ENCODE measurements at regions not wholly inside any gene's neighbourhood (a gene's known extent, or its start where the extent isn't known, plus 50 kb on each side); places are given as distances from the start of the nearest gene placed in this dataset.

- TF ChIP-seq POLR2A (IDR thresholded peaks at IDR 0.05) (no peak), CTCF (IDR thresholded peaks at IDR 0.05) (no peak)
- H3K27ac ChIP-seq, result no peak overlapping the region
- H3K27me3 ChIP-seq, result no peaks in the 10 kb centered on the region
- H3K4me1 ChIP-seq, result peaks cover 0 to 13% of the 10 kb centered on the region in 2 donors
- WGBS, 2 donors, result 90% methylated on average over 2 of the region's 2 CpGs
- no peak overlapping the region for H3K4me3 ChIP-seq (replicated peaks in 1 of 3)
- intact Hi-C loops (cut with DNase I), result no loop called here
- no peaks in the 10 kb centered on the region for H3K36me3 ChIP-seq
- DNase-seq, result no peak
- H3K9me3 ChIP-seq, result no peaks in the 10 kb centered on the region
These were observed 765.3 kb upstream of the GRAMD2B start for GRCh38 chr5:125657936-125658335.

- no peak overlapping the region for H3K27ac ChIP-seq
- no peaks in the 10 kb centered on the region for H3K36me3 ChIP-seq
- WGBS, 2 donors, result 36 to 52% methylated on average over 2 of the region's 2 CpGs
- no peaks in the 10 kb centered on the region for H3K9me3 ChIP-seq
- no peak for DNase-seq
- intact Hi-C loops (cut with DNase I), result no loop called here
- peaks cover 0 to 10% of the 10 kb centered on the region in 2 donors for H3K4me1 ChIP-seq
- TF ChIP-seq POLR2A (IDR thresholded peaks at IDR 0.05) (no peak), CTCF (IDR thresholded peaks at IDR 0.05) (no peak)
- no peak overlapping the region for H3K4me3 ChIP-seq (replicated peaks in 1 of 3)
- no peaks in the 10 kb centered on the region for H3K27me3 ChIP-seq
These were observed 763.7 kb upstream of the GRAMD2B start for GRCh38 chr5:125659316-125660023.

- DNase-seq, result no peak
- H3K4me1 ChIP-seq, result peaks cover 0 to 2% of the 10 kb centered on the region in 2 donors
- TF ChIP-seq CTCF (IDR thresholded peaks at IDR 0.05), result no peak
- TF ChIP-seq POLR2A (IDR thresholded peaks at IDR 0.05), result no peak
- H3K27ac ChIP-seq, result no peak overlapping the region
- no peak overlapping the region for H3K4me3 ChIP-seq (replicated peaks in 1 of 3)
- no peaks in the 10 kb centered on the region for H3K27me3 ChIP-seq
- no peaks in the 10 kb centered on the region for H3K9me3 ChIP-seq
- H3K36me3 ChIP-seq, result no peaks in the 10 kb centered on the region
- intact Hi-C loops (cut with DNase I), result no loop called here
- 80 to 88% methylated on average over 1 of the region's 1 CpG for WGBS, 2 donors
These were observed 762.8 kb upstream of the GRAMD2B start for GRCh38 chr5:125660231-125660895.

- intact Hi-C loops (cut with DNase I), result no loop called here
- Histone ChIP-seq H3K27ac (no peak overlapping the region), H3K9me3 (no peaks in the 10 kb centered on the region), H3K4me1 (no peaks in the 10 kb centered on the region), H3K36me3 (no peaks in the 10 kb centered on the region), H3K27me3 (no peaks in the 10 kb centered on the region), H3K4me3 (replicated peaks in 1 of 3) (no peak overlapping the region)
- DNase-seq, result no peak
- TF ChIP-seq POLR2A (IDR thresholded peaks at IDR 0.05) (no peak), CTCF (IDR thresholded peaks at IDR 0.05) (no peak)
- WGBS, 2 donors, result 97 to 98% methylated on average over 1 of the region's 1 CpG
These were observed 761.6 kb upstream of the GRAMD2B start for GRCh38 chr5:125661584-125661983.

GRCh38 chr5:125668884-125669283, 754.3 kb upstream of the GRAMD2B start:
- Histone ChIP-seq H3K9me3 (no peaks in the 10 kb centered on the region), H3K27me3 (no peaks in the 10 kb centered on the region), H3K36me3 (no peaks in the 10 kb centered on the region), H3K4me1 (no peaks in the 10 kb centered on the region), H3K4me3 (replicated peaks in 1 of 3) (no peak overlapping the region), H3K27ac (no peak overlapping the region)
- TF ChIP-seq POLR2A (IDR thresholded peaks at IDR 0.05) (no peak), CTCF (IDR thresholded peaks at IDR 0.05) (no peak)
- intact Hi-C loops (cut with DNase I), result no loop called here
- DNase-seq, result no peak
